Stomach (tissue), 4 donors: ENCODE measurements at regions not wholly inside any gene's neighbourhood (a gene's known extent, or its start where the extent isn't known, plus 50 kb on each side); places are given as distances from the start of the nearest gene placed in this dataset.

Experiments used
- EP300 ChIP-seq: sonication (generic); formaldehyde crosslinking; IDR thresholded peaks from one replicate; pipeline ENCODE4 v1.6.1; 2017; ENCODE audit warnings: antibody characterized with exemption
- POLR2A ChIP-seq, 4 donors: fragments of 450-650 bp; IDR thresholded peaks; one replicate each; pipeline ENCODE4 v1.6.1; 2016; ENCODE audit warnings: antibody characterized with exemption in 4 of 4, control low read depth in 2 of 4, mild to moderate bottlenecking in 1 of 4, moderate library complexity in 1 of 4
- TF ChIP-seq, protein P1 (sequence below), 7 experiments: fragments of 450-650 bp in 4 of 7; fragments of 200-600 bp in 3 of 7; sonication (generic) in 3 of 7; IDR thresholded peaks; one replicate each; pipeline ENCODE4 v1.5.1; 2016 to 2019; ENCODE audit warnings: antibody characterized with exemption in 7 of 7, control low read depth in 2 of 7, mild to moderate bottlenecking in 1 of 7

DNA sequence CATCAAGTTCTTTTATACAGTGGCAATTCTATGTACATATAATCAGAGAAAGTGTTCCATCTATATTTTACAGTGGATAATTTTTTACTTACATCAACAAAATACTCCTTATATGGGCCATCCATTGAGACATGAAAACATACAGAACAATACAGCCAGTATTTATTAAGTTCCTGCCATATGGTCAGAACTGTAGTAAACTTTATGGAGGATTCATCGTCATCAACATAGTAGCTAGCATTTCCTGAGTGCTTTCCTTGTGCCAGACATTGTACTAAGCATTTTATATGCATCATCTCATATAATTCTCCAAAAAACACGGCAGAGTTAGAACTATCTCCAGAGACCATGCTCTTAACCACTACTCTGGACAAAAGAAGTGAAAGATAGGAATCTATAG lies 170.1 kb downstream of the CEP135 start:
- TF ChIP-seq, protein P1, sequence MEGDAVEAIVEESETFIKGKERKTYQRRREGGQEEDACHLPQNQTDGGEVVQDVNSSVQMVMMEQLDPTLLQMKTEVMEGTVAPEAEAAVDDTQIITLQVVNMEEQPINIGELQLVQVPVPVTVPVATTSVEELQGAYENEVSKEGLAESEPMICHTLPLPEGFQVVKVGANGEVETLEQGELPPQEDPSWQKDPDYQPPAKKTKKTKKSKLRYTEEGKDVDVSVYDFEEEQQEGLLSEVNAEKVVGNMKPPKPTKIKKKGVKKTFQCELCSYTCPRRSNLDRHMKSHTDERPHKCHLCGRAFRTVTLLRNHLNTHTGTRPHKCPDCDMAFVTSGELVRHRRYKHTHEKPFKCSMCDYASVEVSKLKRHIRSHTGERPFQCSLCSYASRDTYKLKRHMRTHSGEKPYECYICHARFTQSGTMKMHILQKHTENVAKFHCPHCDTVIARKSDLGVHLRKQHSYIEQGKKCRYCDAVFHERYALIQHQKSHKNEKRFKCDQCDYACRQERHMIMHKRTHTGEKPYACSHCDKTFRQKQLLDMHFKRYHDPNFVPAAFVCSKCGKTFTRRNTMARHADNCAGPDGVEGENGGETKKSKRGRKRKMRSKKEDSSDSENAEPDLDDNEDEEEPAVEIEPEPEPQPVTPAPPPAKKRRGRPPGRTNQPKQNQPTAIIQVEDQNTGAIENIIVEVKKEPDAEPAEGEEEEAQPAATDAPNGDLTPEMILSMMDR (IDR thresholded peaks at IDR 0.05) = no peak
- TF ChIP-seq POLR2A (IDR thresholded peaks at IDR 0.05) = no peak
- no peak for TF ChIP-seq EP300
